ENCODE measurements at regions not wholly inside any gene's neighbourhood (a gene's known extent, or its start where the extent isn't known, plus 50 kb on each side); places are given as distances from the start of the nearest gene placed in this dataset.
"Not testable (repeated sequence)": the region's sequence is repeated elsewhere in the genome, so short reads cannot be mapped to it uniquely, and the experiment has no call there.

GRCh38 chr16:22653876-22654275, 143.2 kb downstream of the NPIPB5 start:
- DNase-seq (ENCODE audit: low spot score): no peak

DNA sequence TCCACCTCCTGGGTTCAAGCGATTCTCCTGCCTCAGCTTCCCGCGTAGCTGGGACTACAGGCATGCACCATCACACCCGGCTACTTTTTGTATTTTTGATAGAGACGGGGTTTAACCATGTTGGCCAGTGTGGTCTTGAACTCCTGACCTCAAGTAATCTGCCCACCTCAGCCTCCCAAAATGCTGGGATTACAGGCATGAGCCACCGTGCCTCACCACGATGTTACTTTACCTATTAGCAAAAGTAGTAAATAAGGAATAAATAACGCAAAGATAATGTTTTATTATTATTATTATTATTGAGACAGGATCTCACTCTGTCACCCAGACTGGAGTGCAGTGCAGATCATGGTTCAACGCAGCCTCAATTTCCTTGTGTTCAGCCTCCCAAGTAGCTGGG, 145.9 kb downstream of the NPIPB5 start:
- not testable (repeated sequence) for DNase-seq (ENCODE audit: low spot score)

DNA sequence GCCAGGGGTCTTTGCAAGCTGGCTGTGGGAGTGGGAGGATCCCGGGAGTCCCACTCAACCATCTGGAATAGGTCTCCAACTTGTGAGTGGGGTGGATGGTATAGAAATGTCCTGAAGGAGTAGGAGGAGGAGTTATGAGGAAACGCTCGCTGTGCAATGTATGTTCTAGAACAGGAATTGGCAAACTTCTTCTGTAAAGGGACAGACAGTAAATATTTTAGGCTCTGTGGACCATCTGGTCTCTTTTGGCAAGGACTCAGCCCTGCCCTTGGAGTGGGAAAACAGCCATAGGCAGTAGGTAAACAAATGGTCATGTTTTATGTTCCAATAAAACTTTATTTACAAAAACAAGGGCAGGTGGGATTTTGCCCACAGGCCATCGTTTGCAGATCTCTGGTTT, 149.2 kb downstream of the NPIPB5 start:
- no peak for DNase-seq (ENCODE audit: low spot score)

DNA sequence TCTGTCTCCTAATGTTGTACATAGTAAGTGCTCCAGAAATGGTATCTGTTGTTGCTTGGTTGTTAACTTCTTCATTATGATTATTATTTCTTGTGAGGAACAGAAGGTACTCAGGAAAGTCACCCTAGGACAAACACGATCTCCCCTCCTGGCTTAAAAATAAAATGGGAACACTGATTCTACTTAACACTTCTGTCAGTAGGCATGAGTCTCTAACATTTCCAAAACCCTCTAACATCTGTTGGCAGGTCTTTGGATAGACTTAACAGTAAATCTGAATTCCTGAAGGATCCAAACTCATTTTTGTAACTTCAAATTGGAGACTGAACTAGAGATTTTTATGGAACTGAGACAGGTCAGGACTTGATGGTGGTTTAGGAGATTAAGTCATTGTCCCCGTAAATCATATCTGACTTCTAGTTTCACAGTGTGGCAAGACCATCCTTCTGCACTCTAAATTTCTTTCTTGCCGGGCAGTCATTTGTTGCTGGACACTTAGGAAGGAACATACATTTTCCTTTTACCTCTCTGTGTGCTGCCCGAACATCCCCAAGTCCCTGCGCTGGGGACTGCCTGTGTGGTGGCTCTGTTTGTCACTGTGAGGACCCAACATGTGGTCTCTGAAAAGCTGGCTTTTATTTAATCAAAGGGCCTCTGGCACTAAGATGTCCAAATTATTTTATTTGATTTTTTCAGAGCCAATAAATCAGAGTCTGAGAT, 149.9 kb downstream of the NPIPB5 start:
- no peak for DNase-seq (ENCODE audit: low spot score)

DNA sequence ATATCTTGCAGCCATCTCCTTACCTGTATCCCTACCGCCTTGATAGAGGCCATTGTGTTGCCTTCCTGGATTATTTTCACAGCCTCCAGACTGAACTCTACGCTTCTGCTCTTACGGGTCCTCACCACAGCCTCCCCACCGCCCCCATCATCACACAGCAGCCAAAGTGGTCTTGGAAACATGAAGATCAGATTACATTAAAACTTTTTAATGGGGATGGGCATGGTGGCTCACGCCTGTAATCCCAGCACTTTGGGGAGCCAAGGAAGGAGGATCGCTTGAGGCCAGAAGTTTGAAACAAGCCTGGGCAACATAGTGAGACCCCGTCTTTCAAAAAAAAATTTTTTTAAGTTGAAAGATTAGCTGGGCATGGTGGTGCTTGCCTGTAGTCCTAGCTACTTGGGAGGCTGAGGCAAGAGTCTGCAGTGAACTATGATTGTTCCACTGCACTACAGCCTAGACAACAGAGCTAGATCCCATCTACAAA, 150.5 kb downstream of the NPIPB5 start:
- no peak for DNase-seq (ENCODE audit: low spot score)

GRCh38 chr16:22662958-22663357, 151.0 kb upstream of the HS3ST2 start:
- DNase-seq (ENCODE audit: low spot score): not testable (repeated sequence)

DNA sequence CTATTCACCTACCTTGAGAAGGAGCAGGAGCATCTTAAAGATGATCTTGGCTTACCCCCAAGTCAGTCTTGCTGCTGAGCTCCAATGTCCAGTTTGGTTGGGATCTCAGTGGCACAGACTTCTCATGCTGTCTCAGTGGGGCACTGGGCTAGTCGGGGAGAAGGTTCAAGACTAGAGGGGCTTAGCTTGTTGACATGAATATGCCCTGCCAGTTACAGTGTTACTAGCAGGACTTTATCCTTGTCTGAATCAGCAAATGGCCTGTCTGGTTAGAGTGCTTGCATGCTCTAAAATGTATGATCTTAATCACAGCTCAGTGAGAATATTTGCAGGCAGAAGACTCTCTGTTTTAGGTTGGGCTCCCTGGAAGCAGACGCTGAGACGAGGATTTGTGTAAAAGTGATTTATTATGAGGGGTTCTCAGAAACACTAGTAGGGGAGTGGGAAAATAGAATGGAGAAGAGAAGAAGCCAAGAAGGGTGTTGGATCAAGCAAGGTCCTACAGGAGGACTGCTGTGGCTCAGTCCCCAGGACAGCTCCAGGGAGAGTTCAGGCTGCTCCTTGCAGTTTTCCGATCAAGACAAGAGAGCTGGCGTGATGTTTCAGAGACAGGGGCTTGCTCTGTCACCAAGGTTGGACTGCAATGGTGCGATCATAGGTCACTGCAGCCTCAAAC, 150.4 kb upstream of the HS3ST2 start:
- no peak for DNase-seq (ENCODE audit: low spot score)

DNA sequence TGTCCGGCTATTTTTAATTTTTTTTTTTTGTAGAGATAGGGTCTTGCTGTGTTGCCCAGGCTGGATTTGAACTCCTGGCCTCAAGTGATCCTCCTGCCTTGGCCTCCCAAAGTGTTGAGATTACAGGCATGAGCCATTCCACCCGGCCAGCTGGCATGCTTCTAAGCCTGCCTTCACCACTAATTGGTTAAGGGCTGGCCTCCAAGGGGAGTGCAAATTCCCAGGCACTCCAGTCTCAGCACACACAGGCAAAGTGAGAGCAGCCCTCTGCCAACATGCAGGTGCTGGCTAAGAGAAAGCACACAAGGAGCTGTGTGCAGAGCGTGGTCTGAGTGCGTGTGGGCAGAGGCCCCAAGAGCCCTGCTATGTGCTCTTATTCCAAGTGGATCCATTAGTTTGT, 149.8 kb upstream of the HS3ST2 start:
- no peak for DNase-seq (ENCODE audit: low spot score)

DNA sequence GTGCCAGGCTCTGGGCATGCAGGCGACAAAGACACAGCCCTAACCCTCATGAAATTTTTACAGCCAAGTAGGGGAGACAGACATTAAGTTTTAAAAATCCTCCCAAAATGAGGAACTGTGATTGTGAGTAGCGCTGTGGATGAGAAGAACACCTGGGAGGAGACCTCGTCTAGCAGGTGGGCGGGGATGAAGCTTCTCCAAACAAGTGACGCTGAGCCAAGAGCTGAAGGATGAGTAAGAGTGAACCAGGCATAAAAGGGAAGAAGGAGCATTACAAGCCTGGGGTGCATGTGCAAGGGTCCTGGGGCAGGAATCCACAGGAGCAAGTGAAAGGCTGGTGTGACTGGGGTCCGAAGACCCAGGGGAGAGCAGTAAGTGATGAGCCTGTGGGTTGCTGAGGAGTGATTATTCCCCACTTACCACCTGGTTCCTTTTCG, 149.4 kb upstream of the HS3ST2 start:
- DNase-seq (ENCODE audit: low spot score): no peak

DNA sequence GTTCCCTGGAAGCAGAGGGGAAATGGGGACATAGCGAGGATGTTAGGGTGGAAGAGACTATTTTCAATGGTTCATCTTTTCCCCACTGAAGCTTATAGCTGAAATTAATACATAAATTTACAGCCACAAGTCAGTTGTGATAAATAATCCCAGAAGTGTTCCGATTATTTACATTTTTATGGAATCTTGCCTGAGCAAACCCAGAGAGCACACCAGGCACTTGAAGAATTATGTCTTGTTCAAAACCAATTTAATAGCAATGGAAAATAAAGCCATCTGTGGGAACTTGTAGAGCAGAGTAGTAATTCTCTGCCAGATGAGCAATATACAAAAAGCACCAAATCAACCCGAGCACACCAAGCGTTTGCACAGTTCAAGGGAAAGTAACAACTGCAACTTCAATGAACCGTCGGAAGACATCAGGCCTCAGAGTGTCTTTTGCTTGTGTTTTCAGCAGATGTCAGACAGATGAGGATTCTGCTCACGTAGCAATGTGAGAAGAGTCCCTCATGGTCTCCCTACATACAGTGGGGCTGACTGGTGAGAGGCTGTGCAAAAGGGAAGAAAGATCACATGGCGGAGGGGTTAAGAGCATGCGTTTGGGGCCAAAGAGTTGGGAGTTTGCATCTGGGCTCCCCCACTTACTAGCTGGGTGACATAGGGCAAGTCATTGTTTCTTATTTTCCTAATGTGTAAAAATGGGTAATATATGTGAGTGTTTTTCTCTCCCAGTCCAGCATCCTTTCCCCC, 148.7 kb upstream of the HS3ST2 start:
- DNase-seq (ENCODE audit: low spot score): no peak

DNA sequence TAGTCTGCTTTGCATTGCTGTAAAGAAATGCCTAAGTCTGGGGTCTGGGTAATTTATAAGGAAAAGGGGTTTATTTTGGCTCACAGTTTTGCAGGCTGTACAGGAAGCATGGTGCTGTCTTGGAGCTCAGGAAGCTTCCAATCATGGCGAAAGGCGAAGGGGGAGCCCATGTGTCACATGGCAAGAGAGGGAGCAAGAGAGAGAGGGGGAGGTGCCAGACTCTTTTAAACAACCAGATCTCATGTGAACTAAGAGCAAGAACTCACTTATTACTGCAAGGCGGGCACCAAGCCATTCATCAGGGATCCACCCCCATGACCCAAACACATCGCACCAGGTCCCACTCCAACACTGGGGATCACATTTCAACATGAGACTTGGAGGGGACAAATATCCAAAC, 148.2 kb upstream of the HS3ST2 start:
- no peak for DNase-seq (ENCODE audit: low spot score)

DNA sequence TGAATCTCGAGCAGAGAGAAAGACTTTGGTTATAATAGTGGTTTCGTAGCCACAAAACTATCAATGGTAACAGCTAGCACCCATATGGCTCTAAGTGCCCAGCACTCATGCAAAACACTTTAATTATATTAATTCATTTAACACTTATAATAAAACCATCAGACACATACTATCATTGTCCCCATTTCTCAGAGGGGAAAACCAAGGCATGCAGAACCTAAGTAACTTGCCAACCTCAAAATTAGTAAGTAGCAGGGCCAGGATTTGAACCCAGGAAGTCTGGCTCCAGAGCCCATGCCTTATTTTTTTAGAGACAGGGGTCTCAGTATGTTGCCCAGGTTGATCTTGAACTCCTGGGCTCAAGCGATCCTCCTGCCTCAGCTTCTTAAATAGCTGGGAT, 145.6 kb upstream of the HS3ST2 start:
- no peak for DNase-seq (ENCODE audit: low spot score)

DNA sequence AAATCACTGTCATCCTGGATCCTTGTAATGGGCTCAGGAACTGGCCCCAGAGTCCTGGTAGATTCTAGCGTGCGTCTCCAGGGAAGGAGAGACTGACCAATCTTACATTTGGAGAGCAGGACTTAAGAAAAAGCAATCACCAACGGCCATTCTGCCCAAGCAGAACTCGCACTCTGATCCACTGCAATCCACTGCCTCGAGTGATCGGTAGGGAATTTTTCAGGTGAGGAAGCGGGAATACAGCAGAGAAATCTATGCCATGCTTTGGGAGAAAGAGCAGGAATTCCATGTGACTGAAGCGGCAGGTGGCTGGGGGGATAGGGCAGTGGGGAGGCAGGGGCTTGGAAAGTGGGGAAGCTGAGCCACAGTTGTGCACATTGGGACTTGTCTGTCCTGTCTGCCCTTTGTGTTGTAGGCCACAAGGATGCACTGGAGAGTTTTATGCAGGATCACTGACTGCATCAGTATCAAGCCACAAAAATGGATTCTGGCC, 143.9 kb upstream of the HS3ST2 start:
- peak; percentile 59 for DNase-seq (ENCODE audit: low spot score)

DNA sequence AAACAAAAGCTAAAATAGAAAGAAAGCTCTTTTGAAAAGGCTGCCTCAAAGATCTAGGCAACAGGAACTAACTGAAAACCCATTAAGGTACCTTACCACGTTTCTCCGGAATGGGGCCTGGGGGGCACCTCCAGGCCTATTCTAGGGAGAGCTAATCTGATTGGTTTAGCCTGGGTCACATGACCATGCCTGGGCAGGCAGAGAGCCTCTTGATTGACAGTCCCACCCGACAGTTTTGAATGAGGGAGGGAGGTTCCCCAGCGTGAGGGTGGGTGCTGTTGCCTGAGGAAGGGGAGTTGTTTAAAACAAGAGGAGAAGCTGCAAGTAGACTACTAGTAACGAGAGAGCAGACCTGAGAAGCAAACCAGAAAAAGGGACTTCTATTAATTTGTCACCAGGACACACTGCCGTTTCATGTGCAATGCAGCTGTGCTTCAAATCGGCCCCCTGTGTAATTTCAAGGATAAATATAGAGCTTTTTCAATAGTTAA, 143.4 kb upstream of the HS3ST2 start:
- peak; percentile 100 for DNase-seq (ENCODE audit: low spot score)

DNA sequence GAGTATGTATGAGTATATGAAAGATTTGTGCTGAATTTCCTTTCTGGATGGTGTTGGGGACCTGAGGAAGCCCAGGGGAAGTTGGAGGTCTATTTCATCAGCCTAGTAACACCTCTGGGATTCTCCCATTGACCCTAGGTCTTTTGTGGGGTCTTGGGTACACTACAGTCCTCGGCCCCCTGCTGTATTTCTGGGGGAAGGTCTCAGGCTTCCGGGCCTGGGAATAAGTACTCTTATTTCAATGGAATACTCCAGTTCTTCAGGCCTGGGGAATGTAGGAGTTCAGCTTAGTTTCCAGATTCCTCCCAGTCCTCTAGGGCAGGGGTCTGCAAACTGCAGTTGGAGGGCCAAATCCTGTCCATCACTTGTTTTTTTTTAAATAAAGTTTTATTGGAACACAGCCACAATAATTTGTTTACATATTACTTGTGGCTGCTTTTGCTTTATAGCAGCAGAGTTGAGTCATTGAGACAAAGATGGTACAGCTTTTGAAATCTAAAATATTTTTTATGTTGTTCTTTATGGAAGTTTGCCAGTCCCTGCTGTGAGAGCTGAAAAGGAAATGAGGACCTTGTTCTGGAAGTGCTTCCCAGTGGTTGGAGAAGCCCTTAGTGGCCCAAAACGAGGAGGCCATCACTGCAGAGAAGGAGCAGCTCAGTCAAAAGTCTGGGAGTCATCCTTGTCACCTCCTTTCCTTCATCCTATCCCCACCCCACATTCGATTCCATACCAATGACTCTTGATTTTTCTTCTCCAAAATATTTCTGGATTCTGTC, 142.5 kb upstream of the HS3ST2 start:
- peak; percentile 41 for DNase-seq (ENCODE audit: low spot score)

DNA sequence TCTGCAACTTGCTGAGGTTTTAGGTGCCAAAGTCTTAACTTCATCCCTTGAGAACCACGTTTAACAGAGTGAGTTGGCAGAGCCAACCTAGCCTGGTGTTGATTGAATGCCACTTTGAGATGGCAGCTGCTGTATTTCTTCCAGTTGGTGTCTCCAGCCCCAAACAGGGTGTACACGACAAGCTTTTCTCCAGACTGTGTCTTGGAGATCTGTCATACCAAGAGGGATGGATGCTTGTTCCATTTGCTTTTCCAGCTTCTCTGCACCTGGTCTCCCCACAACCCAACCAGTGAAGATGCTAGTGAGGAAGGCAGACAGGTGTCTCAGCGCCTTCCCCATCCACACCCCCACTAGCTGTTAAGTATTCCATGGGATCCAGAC, 141.1 kb upstream of the HS3ST2 start:
- no peak for DNase-seq (ENCODE audit: low spot score)

DNA sequence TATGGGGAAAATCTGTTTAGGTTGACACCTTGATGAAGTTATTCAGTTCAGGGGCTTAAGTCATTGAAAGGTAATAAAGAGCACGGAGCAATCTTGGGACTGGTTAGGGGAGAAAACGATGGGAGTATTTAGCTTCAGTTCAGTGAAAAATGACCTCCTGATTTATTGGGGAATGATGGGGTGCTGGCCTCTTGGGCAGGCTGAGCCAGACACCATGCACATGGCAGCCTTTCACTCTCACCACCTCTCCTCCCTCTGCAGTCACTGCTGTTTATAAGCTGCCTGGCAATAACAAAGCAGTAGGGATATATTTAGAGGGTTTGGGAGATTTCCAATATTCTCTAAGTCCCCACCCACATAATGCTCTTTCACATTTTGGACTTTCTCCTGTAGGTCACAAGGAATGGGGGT, 140.5 kb upstream of the HS3ST2 start:
- DNase-seq (ENCODE audit: low spot score): no peak

DNA sequence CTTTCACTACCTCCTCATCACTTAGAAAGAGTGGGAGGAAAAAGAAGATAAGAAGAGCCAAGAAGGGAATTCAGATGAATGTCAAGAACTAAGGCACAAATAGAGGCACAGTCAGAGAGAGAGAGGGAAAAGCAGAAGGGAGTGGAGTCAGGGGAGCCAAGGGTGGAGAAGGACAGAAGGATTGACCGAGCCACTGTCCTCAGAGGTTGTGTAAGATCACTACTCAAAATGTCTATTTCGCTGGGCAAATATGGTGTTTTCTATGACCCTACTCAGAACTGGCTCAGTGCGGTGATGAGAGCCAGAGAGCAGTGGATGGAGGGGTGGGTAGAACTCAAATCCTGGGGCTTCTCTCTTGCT, 139.2 kb upstream of the HS3ST2 start:
- no peak for DNase-seq (ENCODE audit: low spot score)

DNA sequence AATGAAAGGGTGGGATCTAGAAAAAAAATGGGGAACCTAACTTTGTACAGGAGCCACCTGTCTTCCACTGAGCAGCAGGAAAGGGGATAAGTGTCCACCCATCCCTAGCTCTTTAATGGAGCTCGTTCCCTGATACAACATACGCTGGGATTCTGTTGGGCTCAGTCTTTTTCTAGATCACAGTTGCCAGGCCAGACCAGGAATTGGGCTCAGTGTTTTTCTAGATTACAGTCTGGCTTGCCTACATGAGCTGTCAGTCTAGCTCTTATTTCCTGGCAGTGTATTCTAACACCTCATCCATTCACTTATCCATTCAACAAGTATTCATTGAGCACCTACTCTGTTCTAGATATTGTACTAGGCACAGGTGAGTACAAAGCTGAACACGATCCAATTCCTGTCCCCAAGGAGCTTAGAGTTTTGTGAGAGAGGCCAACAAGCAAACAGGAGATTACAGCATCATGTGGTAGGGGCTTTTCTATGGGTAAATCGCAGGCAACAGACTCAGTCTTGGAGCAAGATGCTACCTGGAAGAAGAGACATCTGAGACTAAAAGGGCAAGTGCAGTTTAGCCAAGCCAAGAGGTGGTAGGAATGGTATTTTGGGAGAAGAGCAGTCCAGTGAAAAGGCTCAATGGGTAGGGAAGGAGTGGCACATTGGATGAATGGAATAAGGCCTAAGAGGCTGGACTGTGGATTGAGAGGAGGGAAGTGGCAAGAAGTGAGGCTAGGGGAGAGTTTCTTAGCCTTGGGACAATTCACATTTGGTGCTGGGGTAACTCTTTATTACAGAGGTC, 138.0 kb upstream of the HS3ST2 start:
- DNase-seq (ENCODE audit: low spot score): no peak

- DNase-seq (ENCODE audit: low spot score): no peak
Measured at GRCh38 chr16:22677024-22677830, 136.7 kb upstream of the HS3ST2 start.
